Activated CD4-positive, CD25-positive, alpha-beta regulatory T cell (primary cell): ENCODE measurements at regions not wholly inside any gene's neighbourhood (a gene's known extent, or its start where the extent isn't known, plus 50 kb on each side); places are given as distances from the start of the nearest gene placed in this dataset.

Experiments
- DNase-seq, 4 experiments: peaks; one replicate each; lab custom pipeline; 2025; lab: John Stamatoyannopoulos, UW

GRCh38 chr9:6703898-6704639 lies 53.7 kb upstream of the KDM4C start:
- DNase-seq = peak; percentile 40 to 79 (median 58)

GRCh38 chr9:6702707-6703106 lies 55.1 kb upstream of the KDM4C start:
- DNase-seq = no peak

GRCh38 chr9:6696178-6696577 lies 50.6 kb upstream of the GLDC start:
- DNase-seq = no peak

GRCh38 chr9:6695121-6695814 lies 49.7 kb upstream of the GLDC start:
- no peak for DNase-seq
